Uterus (tissue), 2 donors: ENCODE measurements at regions not wholly inside any gene's neighbourhood (a gene's known extent, or its start where the extent isn't known, plus 50 kb on each side); places are given as distances from the start of the nearest gene placed in this dataset.

ENCODE experiments used
- POLR2A ChIP-seq, 2 donors: fragments of 450-650 bp; IDR thresholded peaks; one replicate each; pipeline ENCODE4 v1.6.1; 2016; ENCODE audit warnings: antibody characterized with exemption in 2 of 2, mild to moderate bottlenecking in 1 of 2, moderate library complexity in 1 of 2
- TF ChIP-seq, protein P1 (sequence below), 4 experiments: fragments of 200-600 bp in 2 of 4; fragments of 450-650 bp in 2 of 4; sonication (generic) in 2 of 4; IDR thresholded peaks; one replicate each; pipeline ENCODE4 v1.5.1; 2016 to 2019; ENCODE audit warnings: antibody characterized with exemption in 4 of 4, mild to moderate bottlenecking in 2 of 4, moderate library complexity in 1 of 4

DNA sequence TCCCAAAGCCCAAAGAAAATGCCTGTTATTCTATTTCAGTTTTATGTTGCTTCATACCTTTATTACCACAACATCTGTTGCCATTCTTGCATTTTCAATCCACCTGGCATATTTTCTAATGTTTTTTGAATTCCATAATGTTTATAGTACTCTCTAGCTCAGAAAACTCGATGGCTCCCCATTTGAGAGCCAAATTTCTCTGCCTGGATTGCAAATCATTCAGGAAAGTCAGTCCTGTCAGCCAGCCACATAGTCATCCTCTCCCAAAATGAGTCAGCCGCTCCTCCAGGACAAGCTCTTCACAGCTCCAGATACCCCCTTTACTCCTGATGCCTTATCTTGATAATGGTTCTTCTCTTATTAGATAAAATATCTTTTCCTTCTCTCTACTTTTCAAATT, 78.2 kb upstream of the ADCY2 start:
- TF ChIP-seq, protein P1, sequence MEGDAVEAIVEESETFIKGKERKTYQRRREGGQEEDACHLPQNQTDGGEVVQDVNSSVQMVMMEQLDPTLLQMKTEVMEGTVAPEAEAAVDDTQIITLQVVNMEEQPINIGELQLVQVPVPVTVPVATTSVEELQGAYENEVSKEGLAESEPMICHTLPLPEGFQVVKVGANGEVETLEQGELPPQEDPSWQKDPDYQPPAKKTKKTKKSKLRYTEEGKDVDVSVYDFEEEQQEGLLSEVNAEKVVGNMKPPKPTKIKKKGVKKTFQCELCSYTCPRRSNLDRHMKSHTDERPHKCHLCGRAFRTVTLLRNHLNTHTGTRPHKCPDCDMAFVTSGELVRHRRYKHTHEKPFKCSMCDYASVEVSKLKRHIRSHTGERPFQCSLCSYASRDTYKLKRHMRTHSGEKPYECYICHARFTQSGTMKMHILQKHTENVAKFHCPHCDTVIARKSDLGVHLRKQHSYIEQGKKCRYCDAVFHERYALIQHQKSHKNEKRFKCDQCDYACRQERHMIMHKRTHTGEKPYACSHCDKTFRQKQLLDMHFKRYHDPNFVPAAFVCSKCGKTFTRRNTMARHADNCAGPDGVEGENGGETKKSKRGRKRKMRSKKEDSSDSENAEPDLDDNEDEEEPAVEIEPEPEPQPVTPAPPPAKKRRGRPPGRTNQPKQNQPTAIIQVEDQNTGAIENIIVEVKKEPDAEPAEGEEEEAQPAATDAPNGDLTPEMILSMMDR (IDR thresholded peaks at IDR 0.05), result no peak
- TF ChIP-seq POLR2A (IDR thresholded peaks at IDR 0.05), result no peak
